GM12864 (cell line): ENCODE measurements at regions not wholly inside any gene's neighbourhood (a gene's known extent, or its start where the extent isn't known, plus 50 kb on each side); places are given as distances from the start of the nearest gene placed in this dataset.

Experiments used
- DNase-seq: peaks from one replicate; pipeline ENCODE4 v3.0.0-alpha.2; 2011; ENCODE audit warnings: low read depth
- H3K4me3 ChIP-seq: 2 replicates; pipeline ENCODE4 v1.5.1; 2011; ENCODE audit warnings: mild to moderate bottlenecking, low read depth, low read length, control low read depth
- TF ChIP-seq, protein P1 (sequence below): IDR thresholded peaks from 2 replicates; pipeline ENCODE4 v1.5.1; 2011; ENCODE audit warnings: low read depth, mild to moderate bottlenecking, moderate library complexity, low read length, control low read depth, inconsistent platforms; ENCODE audit errors: missing control alignments

DNA sequence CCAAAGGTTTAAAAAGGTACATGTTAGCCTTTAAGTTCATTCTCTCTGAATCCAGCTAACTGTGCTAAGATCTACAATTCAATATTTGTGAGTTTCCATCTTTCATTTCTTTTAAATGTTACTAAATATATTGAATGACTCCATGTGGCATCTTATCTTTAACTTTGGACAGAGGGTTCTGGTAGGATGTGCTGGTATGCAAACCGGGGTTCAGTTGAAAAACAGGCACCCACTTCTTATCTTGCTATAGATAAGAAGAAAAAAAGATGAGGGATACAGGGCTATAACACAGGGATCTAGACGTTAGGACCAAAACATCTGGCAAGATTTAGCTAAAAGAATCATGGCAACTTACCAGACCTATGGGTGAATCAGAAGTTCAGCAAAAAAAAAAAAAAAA lies 538.3 kb downstream of the EDEM1 start:
- no peak for DNase-seq
- H3K4me3 ChIP-seq: no peak overlapping the region
- TF ChIP-seq, protein P1, sequence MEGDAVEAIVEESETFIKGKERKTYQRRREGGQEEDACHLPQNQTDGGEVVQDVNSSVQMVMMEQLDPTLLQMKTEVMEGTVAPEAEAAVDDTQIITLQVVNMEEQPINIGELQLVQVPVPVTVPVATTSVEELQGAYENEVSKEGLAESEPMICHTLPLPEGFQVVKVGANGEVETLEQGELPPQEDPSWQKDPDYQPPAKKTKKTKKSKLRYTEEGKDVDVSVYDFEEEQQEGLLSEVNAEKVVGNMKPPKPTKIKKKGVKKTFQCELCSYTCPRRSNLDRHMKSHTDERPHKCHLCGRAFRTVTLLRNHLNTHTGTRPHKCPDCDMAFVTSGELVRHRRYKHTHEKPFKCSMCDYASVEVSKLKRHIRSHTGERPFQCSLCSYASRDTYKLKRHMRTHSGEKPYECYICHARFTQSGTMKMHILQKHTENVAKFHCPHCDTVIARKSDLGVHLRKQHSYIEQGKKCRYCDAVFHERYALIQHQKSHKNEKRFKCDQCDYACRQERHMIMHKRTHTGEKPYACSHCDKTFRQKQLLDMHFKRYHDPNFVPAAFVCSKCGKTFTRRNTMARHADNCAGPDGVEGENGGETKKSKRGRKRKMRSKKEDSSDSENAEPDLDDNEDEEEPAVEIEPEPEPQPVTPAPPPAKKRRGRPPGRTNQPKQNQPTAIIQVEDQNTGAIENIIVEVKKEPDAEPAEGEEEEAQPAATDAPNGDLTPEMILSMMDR: no peak

DNA sequence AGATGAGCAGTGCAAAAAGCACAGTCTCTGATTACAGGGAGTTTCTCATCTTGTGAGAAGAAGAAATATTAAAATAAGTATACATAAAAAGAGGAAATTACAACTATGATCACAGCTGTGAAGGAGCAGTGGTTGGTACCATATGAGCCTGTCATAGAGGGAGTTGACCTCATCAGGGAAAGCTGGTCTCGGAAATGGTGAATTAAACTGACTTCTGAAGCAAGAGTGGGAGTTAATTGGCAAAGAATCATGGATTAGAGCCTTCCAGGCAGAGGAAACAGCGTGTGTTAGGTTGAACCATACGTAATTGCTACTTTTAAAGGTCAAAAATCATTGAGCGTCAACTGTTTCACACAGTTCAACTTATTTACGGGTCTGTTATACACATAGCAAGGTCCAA lies 539.1 kb downstream of the EDEM1 start:
- DNase-seq: no peak
- H3K4me3 ChIP-seq: no peak overlapping the region
- TF ChIP-seq, protein P1: no peak

DNA sequence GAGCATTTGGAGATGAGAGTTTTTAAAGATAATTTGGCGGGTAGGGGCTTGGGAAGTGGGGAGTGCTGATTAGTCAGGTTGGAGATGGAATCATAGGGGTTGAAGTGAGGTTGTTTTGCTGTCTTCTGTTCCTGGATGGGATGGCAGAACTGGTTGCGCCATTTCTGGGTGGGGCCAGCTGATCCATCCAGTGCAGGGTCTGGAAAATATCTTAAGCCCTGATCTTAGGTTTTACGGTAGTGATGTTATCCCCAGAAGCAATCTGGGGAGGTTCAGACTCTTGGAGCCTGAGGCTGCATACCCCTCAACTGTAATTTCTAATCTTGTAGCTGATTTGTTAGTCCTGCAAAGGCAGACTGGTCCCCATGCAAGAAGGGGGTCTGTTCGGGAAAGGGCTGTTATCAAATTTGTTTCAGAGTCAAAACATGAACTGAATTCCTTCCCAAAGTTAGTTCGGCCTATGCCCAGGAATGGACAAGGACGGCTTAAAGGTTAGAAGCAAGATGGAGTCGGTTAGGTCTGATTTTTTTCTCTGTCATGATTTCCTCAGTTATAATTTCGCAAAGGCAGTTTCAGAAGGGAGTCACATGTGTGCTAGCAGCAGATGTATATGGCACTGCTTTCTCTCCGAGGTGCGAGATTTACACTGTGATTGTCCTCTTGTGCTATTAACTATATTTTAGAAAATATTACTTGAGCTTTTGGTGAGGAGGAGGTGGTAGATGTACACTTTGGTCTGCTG lies 540.4 kb downstream of the EDEM1 start:
- no peak overlapping the region for H3K4me3 ChIP-seq
- no peak for DNase-seq
- TF ChIP-seq, protein P1: no peak

DNA sequence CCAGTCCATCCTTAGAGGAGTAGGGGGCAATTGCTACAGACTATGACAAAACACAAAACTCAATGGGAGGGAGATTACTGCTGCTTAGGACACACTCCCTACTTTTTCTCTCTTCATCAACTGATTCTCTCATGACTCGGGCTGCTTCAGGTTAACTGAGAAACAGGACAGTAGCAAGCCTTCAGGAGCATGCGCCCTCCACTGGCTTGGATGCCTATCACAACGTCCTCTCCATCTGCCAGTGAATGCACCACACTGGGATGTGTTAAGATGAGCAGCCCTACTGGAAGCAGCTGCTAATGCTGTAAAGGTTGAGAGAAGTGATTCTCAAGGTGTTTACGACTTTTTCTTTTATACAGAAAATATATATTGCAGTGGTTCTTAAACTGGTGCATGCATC lies 542.3 kb downstream of the EDEM1 start:
- no peak overlapping the region for H3K4me3 ChIP-seq
- no peak for DNase-seq
- TF ChIP-seq, protein P1: no peak

DNA sequence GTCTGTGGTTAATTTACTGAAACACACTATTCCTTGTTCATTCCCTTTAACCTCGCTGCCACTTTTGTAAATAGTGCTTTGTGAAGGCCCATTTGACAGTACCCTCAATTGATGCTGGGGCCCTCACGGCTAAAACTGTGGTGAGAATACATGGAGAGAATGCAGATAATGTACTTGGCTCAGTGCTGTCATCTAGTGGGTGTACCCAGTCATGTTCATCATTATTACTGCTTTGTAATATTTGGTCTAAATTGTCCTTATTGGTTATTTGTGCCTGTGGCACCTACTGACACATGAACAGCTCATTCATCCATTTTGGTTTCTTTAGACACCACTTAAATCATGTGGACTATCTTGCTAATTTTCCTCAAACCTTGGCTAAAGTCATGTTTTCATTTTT lies 543.6 kb downstream of the EDEM1 start:
- DNase-seq: no peak
- H3K4me3 ChIP-seq: no peak overlapping the region
- TF ChIP-seq, protein P1: peak; percentile 58

DNA sequence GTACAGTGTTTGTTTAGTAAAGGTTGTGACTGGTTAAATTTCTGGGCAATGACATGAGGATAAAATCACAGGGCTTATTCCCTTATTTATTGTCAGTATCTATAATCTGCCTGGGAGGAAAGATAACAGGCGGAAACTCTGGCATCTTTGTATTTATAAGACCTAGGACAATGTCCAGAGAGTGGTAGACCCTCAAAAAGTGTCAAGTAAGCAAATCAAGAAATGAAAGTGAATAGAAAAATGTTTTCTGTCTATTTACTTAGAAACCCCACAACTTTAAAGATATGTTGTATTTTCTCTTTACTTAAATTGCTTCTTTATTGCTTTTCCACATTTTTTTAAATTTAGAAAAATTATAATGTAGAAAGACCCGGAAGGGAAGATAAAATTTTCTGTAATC lies 544.6 kb downstream of the EDEM1 start:
- DNase-seq: no peak
- TF ChIP-seq, protein P1: no peak

DNA sequence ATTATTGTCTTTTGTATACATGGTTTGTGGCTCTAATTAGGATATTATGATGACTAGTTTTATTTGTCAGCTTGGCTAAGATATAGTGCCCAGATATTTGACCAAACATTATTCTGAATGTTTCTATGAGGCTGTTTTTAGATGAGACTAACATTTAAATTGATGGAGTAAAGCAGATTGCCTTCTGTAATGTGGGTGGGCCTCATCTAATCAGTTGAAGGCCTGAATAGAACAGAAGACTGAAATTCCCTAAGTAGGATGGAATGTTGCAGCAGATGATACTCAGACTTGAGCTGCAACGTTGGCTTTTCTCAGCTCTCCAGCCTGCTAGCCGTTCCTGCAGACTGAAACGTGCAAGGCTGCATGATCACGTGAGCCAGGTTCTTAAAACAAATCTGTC lies 546.5 kb downstream of the EDEM1 start:
- no peak overlapping the region for H3K4me3 ChIP-seq
- no peak for DNase-seq
- TF ChIP-seq, protein P1: no peak

More for the DNA sequence above, 544.6 kb downstream of the EDEM1 start:
- H3K4me3 ChIP-seq: no peak overlapping the region
